Gastroesophageal sphincter (tissue), 3 donors: ENCODE measurements at regions not wholly inside any gene's neighbourhood (a gene's known extent, or its start where the extent isn't known, plus 50 kb on each side); places are given as distances from the start of the nearest gene placed in this dataset.

Experiments used
- EP300 ChIP-seq: sonication (generic); formaldehyde crosslinking; IDR thresholded peaks from one replicate; pipeline ENCODE4 v1.6.1; 2017; ENCODE audit warnings: antibody characterized with exemption, mild to moderate bottlenecking
- POLR2A ChIP-seq, 2 donors: fragments of 450-650 bp; IDR thresholded peaks; one replicate each; pipeline ENCODE4 v1.6.1; 2017; ENCODE audit warnings: antibody characterized with exemption in 2 of 2, mild to moderate bottlenecking in 2 of 2, moderate library complexity in 1 of 2
- TF ChIP-seq, protein P1 (sequence below), 4 experiments: fragments of 200-600 bp in 2 of 4; fragments of 450-650 bp in 2 of 4; sonication (generic) in 1 of 4; IDR thresholded peaks; one replicate each; pipeline ENCODE4 v1.5.1; 2017 to 2019; ENCODE audit warnings: antibody characterized with exemption in 4 of 4, mild to moderate bottlenecking in 2 of 4, moderate library complexity in 2 of 4

GRCh38 chr6:22019857-22020256, 277.0 kb downstream of the PRL start:
- TF ChIP-seq POLR2A (IDR thresholded peaks at IDR 0.05), result no peak
- TF ChIP-seq, protein P1, sequence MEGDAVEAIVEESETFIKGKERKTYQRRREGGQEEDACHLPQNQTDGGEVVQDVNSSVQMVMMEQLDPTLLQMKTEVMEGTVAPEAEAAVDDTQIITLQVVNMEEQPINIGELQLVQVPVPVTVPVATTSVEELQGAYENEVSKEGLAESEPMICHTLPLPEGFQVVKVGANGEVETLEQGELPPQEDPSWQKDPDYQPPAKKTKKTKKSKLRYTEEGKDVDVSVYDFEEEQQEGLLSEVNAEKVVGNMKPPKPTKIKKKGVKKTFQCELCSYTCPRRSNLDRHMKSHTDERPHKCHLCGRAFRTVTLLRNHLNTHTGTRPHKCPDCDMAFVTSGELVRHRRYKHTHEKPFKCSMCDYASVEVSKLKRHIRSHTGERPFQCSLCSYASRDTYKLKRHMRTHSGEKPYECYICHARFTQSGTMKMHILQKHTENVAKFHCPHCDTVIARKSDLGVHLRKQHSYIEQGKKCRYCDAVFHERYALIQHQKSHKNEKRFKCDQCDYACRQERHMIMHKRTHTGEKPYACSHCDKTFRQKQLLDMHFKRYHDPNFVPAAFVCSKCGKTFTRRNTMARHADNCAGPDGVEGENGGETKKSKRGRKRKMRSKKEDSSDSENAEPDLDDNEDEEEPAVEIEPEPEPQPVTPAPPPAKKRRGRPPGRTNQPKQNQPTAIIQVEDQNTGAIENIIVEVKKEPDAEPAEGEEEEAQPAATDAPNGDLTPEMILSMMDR (IDR thresholded peaks at IDR 0.05), result no peak
- no peak for TF ChIP-seq EP300
